ENCODE measurements at regions not wholly inside any gene's neighbourhood (a gene's known extent, or its start where the extent isn't known, plus 50 kb on each side); places are given as distances from the start of the nearest gene placed in this dataset.

GRCh38 chr10:3544561-3544960 lies 240.4 kb downstream of the KLF6 start:
- TF ChIP-seq POLR2A (IDR thresholded peaks at IDR 0.05) (no peak), CTCF (IDR thresholded peaks at IDR 0.05) (no peak)
